Activated CD4-positive, alpha-beta memory T cell treated with anti-CD3 and anti-CD28 coated beads, Interleukin-2, amount 10 ng/mL, durations not matched to agents 7 days and 5 days (primary cell): ENCODE measurements at regions not wholly inside any gene's neighbourhood (a gene's known extent, or its start where the extent isn't known, plus 50 kb on each side); places are given as distances from the start of the nearest gene placed in this dataset.

Source experiments
- CTCF ChIA-PET: fragments of 350-600 bp; sonication (Branson Sonifier 250); formaldehyde crosslinking; loops from one replicate; lab custom pipeline; 2021; ENCODE audit warnings: antibody characterized with exemption, inconsistent platforms; lab: Charles Lee
- POLR2A ChIA-PET: fragments of 350-600 bp; sonication (Branson Sonifier 250); formaldehyde crosslinking; loops from one replicate; lab custom pipeline; 2021; ENCODE audit warnings: antibody characterized with exemption; lab: Charles Lee
- DNase-seq: peaks from one replicate; pipeline ENCODE4 v3.0.0-alpha.2; 2020
- H3K27ac Mint-ChIP-seq: one replicate; pipeline ENCODE4 v1.8.0; 2021; ENCODE audit warnings: mild to moderate bottlenecking, mixed read lengths
- H3K27me3 Mint-ChIP-seq: one replicate; pipeline ENCODE4 v1.8.0; 2021; ENCODE audit warnings: mixed read lengths
- H3K36me3 Mint-ChIP-seq: one replicate; pipeline ENCODE4 v1.8.0; 2021; ENCODE audit warnings: low read depth, mixed read lengths
- H3K4me1 Mint-ChIP-seq: one replicate; pipeline ENCODE4 v1.8.0; 2021; ENCODE audit warnings: mixed read lengths
- H3K4me3 Mint-ChIP-seq: one replicate; pipeline ENCODE4 v1.8.0; 2021; ENCODE audit warnings: mild to moderate bottlenecking, mixed read lengths
- H3K9me3 Mint-ChIP-seq: one replicate; pipeline ENCODE4 v1.8.0; 2021; ENCODE audit warnings: mixed read lengths

DNA sequence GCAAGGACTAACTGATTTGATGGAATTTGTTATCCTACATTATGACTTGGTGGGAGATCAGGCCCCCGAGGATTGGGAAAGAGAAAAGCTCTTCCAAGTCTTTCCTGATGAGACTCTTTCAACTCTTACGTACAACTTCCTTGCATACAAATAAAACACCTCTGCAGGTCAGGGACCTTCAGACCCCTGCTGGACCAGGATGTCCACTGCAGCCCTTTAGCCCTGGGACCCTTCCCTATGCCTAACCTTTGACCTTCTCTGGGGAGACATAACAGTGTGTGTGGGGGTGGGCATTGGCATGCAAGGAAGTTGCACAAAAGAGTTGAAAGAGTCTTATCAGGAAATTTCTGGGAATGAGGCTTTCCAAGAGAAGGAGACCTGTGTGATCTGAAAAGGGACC is 859.4 kb downstream of the TYW1 start:
- peaks cover 24% of the 10 kb centered on the region for H3K9me3 Mint-ChIP-seq
- no peak overlapping the region for H3K27ac Mint-ChIP-seq
- POLR2A ChIA-PET, result no interaction called here
- H3K4me1 Mint-ChIP-seq, result no peaks in the 10 kb centered on the region
- H3K4me3 Mint-ChIP-seq, result no peak overlapping the region
- CTCF ChIA-PET, result no interaction called here
- no peaks in the 10 kb centered on the region for H3K36me3 Mint-ChIP-seq
- no peak for DNase-seq
- H3K27me3 Mint-ChIP-seq, result no peaks in the 10 kb centered on the region

DNA sequence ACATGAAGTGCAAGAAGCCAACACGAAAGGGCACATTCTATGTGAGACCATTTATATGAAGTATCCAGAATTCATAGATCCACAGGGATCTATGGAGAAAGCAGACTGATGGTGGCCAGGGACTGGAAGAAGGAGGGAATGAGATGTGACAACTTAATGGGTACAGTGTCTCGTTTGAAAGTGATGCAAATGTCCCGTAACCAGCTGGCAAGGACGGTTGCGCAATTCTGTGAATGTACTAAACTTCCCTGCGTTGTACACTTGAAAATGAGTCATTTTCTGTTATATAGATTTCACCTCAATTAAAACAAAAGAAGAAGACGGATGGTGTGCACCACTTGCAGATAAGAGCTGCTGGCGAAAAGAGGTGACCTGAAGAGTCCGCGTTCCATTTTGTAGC is 861.1 kb downstream of the TYW1 start:
- Mint-ChIP-seq H3K36me3 (no peaks in the 10 kb centered on the region), H3K27ac (no peak overlapping the region), H3K4me1 (no peaks in the 10 kb centered on the region), H3K9me3 (peaks cover 31% of the 10 kb centered on the region), H3K4me3 (no peak overlapping the region), H3K27me3 (no peaks in the 10 kb centered on the region)
- ChIA-PET POLR2A (no interaction called here), CTCF (no interaction called here)
- DNase-seq, result no peak

DNA sequence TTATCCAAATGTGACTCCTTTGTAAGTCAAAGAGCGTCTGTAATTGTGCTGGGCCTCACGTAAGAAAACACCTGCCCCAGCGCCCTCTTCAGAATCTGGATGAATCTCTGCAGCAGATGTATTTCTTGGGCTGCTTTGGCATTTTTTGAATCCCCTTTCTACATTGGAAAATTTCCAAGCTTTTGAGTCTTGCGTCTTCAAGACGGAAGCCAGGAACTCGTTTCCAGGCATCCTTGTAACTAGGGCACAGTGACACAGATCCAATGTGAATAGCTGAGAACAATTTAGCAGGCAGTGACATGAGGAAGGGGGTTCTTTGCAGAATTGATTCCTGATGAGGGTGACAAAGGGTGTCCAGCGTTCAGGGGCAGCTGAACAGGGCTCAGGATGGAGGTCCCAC is 862.3 kb downstream of the TYW1 start:
- no peaks in the 10 kb centered on the region for H3K4me1 Mint-ChIP-seq
- H3K9me3 Mint-ChIP-seq, result peaks cover 29% of the 10 kb centered on the region
- ChIA-PET CTCF (no interaction called here), POLR2A (no interaction called here)
- no peak for DNase-seq
- H3K27me3 Mint-ChIP-seq, result no peaks in the 10 kb centered on the region
- H3K4me3 Mint-ChIP-seq, result no peak overlapping the region
- H3K36me3 Mint-ChIP-seq, result no peaks in the 10 kb centered on the region
- no peak overlapping the region for H3K27ac Mint-ChIP-seq

DNA sequence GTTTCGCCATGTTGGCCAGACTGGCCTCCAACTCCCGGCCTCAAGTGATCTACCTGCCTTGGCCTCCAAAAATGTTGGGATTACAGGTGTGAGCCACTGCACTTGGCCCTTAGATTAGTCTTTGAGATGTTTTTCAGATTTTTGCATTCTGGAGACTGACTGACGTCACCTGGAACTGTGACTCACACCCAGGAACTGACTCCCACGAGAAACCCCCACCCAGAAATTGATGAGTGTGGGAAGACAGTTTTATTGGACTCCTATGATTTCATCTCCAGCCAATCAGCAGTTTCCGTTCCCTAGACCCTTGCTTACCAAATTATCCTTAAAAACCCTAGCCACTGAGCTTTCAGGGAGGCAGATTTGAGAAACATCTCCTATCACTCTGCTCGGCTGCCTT is 867.3 kb downstream of the TYW1 start:
- Mint-ChIP-seq H3K36me3 (no peaks in the 10 kb centered on the region), H3K4me1 (no peaks in the 10 kb centered on the region), H3K4me3 (no peak overlapping the region), H3K27me3 (no peaks in the 10 kb centered on the region), H3K9me3 (peaks cover 25% of the 10 kb centered on the region), H3K27ac (no peak overlapping the region)
- ChIA-PET POLR2A (no interaction called here), CTCF (no interaction called here)
- DNase-seq, result no peak

DNA sequence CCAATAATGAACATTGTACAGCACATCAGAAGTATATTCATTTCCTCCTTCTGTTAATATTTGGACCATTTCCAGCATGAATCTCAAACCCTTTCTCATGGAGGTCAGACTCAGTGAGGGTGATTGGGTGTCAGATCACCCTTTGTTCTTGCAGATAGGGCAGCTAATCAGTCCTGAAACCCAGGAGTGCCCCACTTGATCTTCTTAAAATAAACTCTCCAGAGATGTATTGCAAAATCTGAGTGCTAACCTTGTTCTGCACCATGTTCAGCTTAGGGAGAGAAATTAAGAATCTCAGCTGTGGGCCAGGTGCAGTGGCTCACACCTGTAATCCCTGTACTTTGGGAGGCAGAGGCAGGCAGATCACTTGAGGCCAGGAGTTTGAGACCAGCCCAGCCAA is 869.4 kb downstream of the TYW1 start:
- H3K4me1 Mint-ChIP-seq, result no peaks in the 10 kb centered on the region
- ChIA-PET CTCF (no interaction called here), POLR2A (no interaction called here)
- H3K36me3 Mint-ChIP-seq, result no peaks in the 10 kb centered on the region
- DNase-seq, result no peak
- no peak overlapping the region for H3K27ac Mint-ChIP-seq
- H3K27me3 Mint-ChIP-seq, result no peaks in the 10 kb centered on the region
- H3K9me3 Mint-ChIP-seq, result peaks cover 25% of the 10 kb centered on the region
- H3K4me3 Mint-ChIP-seq, result no peak overlapping the region

DNA sequence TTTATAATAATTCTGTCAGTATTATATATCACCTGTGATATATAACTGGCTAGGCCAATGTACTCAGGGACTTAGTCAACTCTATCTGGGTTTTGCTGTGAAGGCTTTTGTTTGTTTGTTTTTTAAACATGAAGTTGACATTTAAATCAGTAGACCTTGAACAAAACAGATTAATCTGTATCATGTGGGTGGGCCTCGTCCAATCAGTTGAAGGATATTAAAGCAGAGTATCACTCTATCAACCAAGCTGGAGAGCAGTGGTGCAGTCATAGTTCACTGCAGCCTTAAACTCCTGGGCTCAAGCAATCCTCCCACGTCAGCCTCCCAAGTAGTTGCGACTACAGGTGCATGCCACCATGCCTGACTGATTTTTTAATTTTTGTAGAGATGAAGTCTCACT is 870.2 kb downstream of the TYW1 start:
- H3K9me3 Mint-ChIP-seq, result peaks cover 24% of the 10 kb centered on the region
- ChIA-PET POLR2A (no interaction called here), CTCF (no interaction called here)

DNA sequence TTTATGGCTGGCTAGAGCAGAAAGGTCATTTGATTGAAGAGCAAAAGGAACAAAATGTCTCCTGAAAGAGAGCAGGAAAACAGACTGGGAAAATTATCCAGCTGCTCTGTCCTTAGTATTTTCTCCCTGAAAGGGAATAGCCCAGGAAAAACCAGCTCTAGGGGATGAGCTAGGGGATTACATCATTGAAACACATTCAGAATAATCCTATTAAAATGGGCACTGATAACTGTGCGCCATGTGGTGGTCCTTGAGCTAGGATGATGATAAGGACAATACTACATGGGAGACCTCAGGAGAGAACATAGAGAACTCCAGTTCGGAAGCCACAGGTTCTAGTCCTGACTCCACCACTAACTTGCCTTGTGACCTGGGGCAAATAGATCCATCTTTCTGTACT is 873.8 kb downstream of the TYW1 start:
- ChIA-PET POLR2A (no interaction called here), CTCF (no interaction called here)
- DNase-seq, result no peak
- Mint-ChIP-seq H3K27me3 (no peaks in the 10 kb centered on the region), H3K4me1 (no peaks in the 10 kb centered on the region), H3K27ac (no peak overlapping the region), H3K4me3 (no peak overlapping the region), H3K36me3 (no peaks in the 10 kb centered on the region), H3K9me3 (peaks cover 29% of the 10 kb centered on the region)

More for the DNA sequence above, 870.2 kb downstream of the TYW1 start:
- Mint-ChIP-seq H3K4me1 (no peaks in the 10 kb centered on the region), H3K27ac (no peak overlapping the region), H3K4me3 (no peak overlapping the region), H3K27me3 (no peaks in the 10 kb centered on the region), H3K36me3 (no peaks in the 10 kb centered on the region)
- no peak for DNase-seq

DNA sequence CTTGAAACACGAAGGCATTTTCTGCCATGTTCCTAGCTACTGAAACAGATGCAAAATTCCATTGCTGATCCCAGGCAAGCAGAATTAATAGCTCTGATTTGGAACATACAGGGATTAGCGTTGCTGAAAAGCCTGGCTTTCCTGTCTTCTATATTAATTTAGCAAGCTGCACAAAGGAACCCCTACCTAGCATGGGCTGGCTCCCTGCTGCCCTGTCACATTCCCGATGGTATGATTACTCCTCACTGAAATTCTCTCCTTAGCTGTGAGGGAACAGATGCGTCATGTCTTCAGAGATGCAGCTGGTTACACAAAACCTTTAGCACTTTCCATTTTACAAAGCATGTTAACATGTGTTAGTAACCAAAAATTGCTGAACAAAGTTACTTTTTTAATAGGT is 878.9 kb downstream of the TYW1 start:
- POLR2A ChIA-PET, result no interaction called here
- no peak for DNase-seq
- no peak overlapping the region for H3K4me3 Mint-ChIP-seq
- no peak overlapping the region for H3K27ac Mint-ChIP-seq
- no peaks in the 10 kb centered on the region for H3K36me3 Mint-ChIP-seq
- H3K27me3 Mint-ChIP-seq, result no peaks in the 10 kb centered on the region
- CTCF ChIA-PET, result no interaction called here
- no peaks in the 10 kb centered on the region for H3K4me1 Mint-ChIP-seq
- peaks cover 34% of the 10 kb centered on the region for H3K9me3 Mint-ChIP-seq

DNA sequence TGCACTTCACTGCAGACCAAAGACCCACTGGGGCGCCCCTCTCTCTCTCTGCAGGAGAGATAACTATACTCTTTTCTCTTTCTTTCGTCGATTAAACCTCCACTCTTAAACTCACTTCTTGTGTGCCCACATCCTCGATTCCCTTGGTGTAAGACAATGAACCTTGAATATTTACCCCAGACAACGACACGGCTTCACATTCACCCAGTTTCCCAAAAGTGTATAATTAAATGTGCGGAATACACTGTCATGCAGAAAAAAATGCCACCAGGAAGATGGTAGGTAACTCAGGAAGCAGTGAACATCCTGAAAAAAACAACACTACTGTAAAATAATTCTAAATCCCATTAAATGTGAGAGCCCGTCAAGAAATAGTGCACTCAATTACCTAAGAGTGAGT is 882.2 kb downstream of the TYW1 start:
- ChIA-PET CTCF (no interaction called here), POLR2A (no interaction called here)
- Mint-ChIP-seq H3K36me3 (no peaks in the 10 kb centered on the region), H3K4me3 (no peak overlapping the region), H3K4me1 (no peaks in the 10 kb centered on the region), H3K27me3 (no peaks in the 10 kb centered on the region), H3K27ac (no peak overlapping the region), H3K9me3 (peaks cover 23% of the 10 kb centered on the region)
- DNase-seq, result no peak

DNA sequence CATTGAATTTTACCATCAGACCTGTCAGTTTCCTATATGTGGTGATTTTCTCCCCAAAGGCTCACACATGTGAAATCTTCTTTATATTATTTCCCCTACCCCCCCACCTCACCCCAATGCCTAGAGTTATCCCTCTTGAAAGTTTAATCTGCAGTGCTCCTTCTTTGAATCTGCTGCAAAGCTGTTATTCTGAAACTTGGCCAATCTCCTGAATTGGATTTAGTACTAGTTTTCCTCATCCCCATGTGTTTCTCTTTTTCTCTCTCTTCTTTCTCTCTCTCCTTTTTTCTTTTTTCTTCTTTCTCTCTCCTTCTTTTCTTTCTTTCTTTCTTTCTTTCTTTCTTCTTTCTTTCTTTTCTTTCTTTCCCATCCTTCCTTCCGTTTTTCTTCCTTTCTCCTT is 886.2 kb downstream of the TYW1 start:
- POLR2A ChIA-PET, result no interaction called here
- Mint-ChIP-seq H3K27ac (no peak overlapping the region), H3K27me3 (no peaks in the 10 kb centered on the region), H3K9me3 (peaks cover 28% of the 10 kb centered on the region), H3K4me3 (no peak overlapping the region), H3K36me3 (no peaks in the 10 kb centered on the region), H3K4me1 (no peaks in the 10 kb centered on the region)
- CTCF ChIA-PET, result no interaction called here
- no peak for DNase-seq

DNA sequence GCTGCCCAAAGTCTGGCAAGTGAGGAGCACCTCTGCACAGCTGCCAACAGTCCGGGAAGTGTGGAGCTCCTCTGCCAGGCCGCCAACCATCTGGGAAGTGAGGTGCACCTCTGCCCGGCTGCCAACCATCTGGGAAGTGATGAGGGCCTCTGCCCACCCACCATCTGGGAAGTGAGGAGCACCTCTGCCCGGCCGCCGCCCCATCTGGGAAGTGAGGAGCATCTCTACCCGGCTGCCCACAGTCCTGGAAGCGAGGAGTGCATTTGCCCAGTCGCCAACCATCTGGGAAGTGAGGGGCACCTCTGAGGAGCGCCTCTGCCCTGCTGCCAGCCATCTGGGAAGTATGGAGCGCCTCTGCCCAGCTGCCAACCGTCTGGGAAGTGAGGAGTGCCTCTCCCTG is 893.7 kb downstream of the TYW1 start:
- Mint-ChIP-seq H3K27ac (no peak overlapping the region), H3K27me3 (no peaks in the 10 kb centered on the region), H3K9me3 (peaks cover 27% of the 10 kb centered on the region), H3K4me1 (no peaks in the 10 kb centered on the region), H3K4me3 (no peak overlapping the region), H3K36me3 (no peaks in the 10 kb centered on the region)
- CTCF ChIA-PET, result no interaction called here
- POLR2A ChIA-PET, result no interaction called here
- DNase-seq, result no peak

DNA sequence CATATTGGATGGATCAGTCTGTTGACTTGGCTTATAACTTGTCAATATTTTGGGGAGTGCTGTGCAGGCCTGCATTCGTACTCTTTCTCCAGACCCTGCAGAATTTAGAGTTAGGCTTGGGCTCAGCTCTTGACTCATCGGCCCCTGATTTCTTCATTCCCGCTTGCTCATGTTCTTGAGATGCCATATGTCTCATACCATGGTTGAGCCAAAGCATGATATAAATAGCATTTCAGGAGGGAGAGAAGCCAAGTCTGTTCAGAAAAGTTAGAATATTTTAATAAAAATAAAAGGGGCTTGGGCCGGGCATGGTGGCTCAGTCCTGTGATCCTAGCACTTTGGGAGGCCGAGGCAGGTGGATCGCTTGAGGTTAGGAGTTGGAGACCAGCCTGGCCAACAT is 898.1 kb downstream of the TYW1 start:
- H3K9me3 Mint-ChIP-seq, result peaks cover 30% of the 10 kb centered on the region
- CTCF ChIA-PET, result no interaction called here
- POLR2A ChIA-PET, result no interaction called here
- H3K36me3 Mint-ChIP-seq, result no peaks in the 10 kb centered on the region
- no peaks in the 10 kb centered on the region for H3K27me3 Mint-ChIP-seq
- no peak overlapping the region for H3K4me3 Mint-ChIP-seq
- H3K27ac Mint-ChIP-seq, result no peak overlapping the region
- no peaks in the 10 kb centered on the region for H3K4me1 Mint-ChIP-seq
- DNase-seq, result no peak

DNA sequence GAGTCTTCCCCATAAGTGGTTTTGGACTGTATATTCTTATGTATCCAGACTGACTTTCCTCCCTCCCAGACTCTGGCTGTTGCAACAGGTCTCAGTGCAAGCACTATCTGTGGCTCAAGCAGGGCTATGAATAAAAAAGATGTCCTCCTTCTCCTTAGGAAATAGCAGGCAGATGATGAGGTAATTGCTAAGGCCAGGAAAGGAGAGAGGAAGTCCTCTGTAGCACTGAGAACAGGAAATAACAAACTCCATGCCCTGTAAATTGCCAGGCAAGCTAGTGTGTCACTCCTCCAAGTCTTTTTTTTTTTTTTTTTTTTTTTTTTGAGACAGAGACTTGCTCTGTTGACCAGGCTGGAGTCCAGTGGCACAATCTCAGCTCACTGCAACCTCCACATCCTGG is 900.1 kb downstream of the TYW1 start:
- H3K27me3 Mint-ChIP-seq, result no peaks in the 10 kb centered on the region
- H3K36me3 Mint-ChIP-seq, result no peaks in the 10 kb centered on the region
- ChIA-PET CTCF (no interaction called here), POLR2A (no interaction called here)
- H3K27ac Mint-ChIP-seq, result no peak overlapping the region
- H3K4me3 Mint-ChIP-seq, result no peak overlapping the region
- DNase-seq, result no peak
- H3K4me1 Mint-ChIP-seq, result no peaks in the 10 kb centered on the region
- H3K9me3 Mint-ChIP-seq, result peaks cover 30% of the 10 kb centered on the region

DNA sequence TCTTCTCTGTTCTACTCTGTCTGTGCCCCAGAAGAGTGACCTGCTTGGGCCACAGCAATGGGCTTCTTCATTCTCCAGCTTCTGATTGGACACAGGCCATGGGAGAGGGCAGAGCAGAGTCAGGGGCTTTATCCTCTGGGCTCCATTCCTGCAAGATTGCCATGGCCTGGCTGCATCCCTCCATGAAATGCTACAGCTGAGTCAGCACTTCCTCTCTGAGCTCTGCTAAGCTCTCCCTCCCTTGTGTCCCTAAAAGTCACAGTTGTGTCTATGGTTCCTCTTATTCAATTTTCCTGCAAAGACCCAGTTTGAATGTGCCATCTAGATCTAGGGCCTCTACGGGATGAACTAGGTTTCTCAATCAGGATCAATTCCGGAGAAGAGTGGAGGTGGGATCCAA is 903.8 kb downstream of the TYW1 start:
- Mint-ChIP-seq H3K9me3 (peaks cover 26% of the 10 kb centered on the region), H3K4me3 (no peak overlapping the region), H3K36me3 (no peaks in the 10 kb centered on the region), H3K27ac (no peak overlapping the region), H3K27me3 (no peaks in the 10 kb centered on the region), H3K4me1 (no peaks in the 10 kb centered on the region)
- DNase-seq, result no peak
- POLR2A ChIA-PET, result no interaction called here
- CTCF ChIA-PET, result no interaction called here
